KOPT-K1 (cell line): ENCODE measurements at regions not wholly inside any gene's neighbourhood (a gene's known extent, or its start where the extent isn't known, plus 50 kb on each side); places are given as distances from the start of the nearest gene placed in this dataset.

ENCODE experiments used
- H3K27ac ChIP-seq: fragments of 200-600 bp; sonication (generic); 2 replicates; pipeline ENCODE4 v1.5.1; 2016; ENCODE audit warnings: antibody characterized with exemption, mild to moderate bottlenecking, low read depth, low read length; ENCODE audit not compliant: poor library complexity, severe bottlenecking
- H3K36me3 ChIP-seq: fragments of 200-600 bp; sonication (generic); 2 replicates; pipeline ENCODE4 v1.5.1; 2017; ENCODE audit warnings: antibody characterized with exemption, mild to moderate bottlenecking, low read length, moderate library complexity; ENCODE audit not compliant: insufficient read depth
- H3K9me3 ChIP-seq: fragments of 200-600 bp; sonication (generic); 2 replicates; pipeline ENCODE4 v1.5.1; 2017; ENCODE audit warnings: antibody characterized with exemption, low read length, mild to moderate bottlenecking; ENCODE audit not compliant: insufficient read depth, poor library complexity, severe bottlenecking

DNA sequence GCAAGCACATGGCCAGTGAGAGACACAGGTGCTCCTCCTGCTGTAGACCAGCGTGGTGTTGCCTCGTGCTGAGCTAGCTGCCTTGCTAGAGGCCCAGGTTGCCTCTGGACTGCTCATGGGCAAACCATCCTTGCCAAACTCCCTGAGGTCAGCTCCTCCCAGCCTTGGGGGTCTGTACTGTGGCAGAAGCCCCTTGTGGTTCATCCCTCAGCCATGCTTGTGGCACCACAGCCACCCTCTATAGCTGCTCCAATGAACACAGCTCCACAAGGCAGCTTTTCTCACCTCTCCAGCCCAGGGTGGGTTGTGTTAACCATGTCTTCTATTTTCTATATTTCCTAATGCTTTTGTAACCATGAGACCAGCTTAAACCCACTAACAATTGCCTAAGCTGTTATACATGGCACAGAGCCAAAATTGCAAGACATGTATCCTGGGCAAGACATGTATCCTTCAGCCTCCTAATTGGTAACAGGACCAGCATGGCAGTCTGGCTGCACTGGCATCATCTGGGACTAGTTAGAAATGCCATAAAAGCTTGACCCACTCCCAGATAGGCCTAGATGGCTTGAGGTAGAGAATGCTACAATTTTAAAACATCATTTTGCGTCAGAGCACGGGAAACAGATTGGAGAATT lies 183.1 kb upstream of the S1PR3 start:
- no peak overlapping the region for H3K27ac ChIP-seq
- no peaks in the 10 kb centered on the region for H3K36me3 ChIP-seq
- no peaks in the 10 kb centered on the region for H3K9me3 ChIP-seq

DNA sequence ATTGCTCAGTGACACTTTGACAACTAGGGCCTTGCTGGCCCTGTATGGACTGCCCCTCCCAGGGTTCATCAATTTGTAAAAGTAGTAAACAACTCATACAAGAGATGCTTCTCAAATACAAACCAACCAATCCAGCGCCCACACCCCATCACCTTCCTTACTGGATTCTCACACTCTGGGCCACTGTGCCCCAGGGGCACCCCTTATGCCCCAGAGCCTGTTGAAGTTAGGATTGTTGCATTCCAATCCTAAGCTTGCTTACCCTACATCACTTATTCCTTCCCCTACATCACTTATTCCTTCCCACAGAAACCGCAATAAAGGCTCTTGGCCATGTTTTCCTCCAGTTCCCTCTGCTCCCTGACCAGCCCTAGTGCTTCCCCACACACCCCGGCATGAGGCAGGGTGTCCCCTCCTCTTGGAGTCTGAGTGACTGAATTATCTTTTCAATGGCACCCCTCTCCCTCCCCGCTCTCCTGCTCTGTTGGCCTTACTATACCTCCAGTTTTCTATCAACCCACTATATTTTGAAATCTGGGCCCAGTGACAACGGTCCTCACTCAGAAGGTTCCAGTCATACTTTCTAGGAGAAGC lies 182.4 kb upstream of the S1PR3 start:
- Histone ChIP-seq H3K27ac (no peak overlapping the region), H3K9me3 (no peaks in the 10 kb centered on the region), H3K36me3 (no peaks in the 10 kb centered on the region)

DNA sequence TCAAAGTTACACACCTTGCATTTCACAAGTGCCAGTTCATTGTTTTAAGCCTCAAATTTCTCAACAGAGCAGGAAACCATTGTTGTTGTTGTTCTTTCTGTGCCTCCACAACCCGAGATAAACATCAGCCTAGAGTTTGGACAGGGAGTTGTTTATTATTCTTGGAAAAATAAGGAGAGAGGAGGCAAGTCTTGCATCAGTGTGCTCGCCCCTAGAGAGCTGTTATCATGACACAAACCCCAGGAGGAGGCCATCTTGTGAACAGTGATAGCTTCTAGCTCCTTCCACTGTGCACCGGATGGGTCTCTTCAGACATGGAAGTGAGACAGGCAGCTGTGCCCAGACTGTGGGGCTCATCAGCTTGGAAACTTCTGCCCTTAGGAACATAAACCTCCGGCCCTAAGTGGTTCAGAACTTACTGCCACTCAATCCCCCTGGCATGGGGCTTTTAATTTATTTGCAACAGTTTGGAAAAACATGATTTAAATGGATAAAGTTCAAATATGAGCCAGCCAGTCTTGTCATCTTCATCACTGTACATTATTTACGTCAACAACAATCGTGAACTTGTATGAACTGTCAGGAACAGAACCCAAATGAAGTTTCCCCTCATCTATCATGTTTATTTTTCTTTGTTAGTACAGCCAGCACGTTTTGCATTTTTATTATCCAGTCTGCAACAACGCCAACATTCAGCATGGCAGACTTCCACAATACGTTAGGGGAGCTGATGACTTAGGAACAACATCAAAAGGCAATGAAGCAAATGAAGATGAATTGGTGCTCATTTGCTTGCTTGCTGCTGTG lies 181.7 kb upstream of the S1PR3 start:
- no peaks in the 10 kb centered on the region for H3K9me3 ChIP-seq
- no peaks in the 10 kb centered on the region for H3K36me3 ChIP-seq
- H3K27ac ChIP-seq = no peak overlapping the region

DNA sequence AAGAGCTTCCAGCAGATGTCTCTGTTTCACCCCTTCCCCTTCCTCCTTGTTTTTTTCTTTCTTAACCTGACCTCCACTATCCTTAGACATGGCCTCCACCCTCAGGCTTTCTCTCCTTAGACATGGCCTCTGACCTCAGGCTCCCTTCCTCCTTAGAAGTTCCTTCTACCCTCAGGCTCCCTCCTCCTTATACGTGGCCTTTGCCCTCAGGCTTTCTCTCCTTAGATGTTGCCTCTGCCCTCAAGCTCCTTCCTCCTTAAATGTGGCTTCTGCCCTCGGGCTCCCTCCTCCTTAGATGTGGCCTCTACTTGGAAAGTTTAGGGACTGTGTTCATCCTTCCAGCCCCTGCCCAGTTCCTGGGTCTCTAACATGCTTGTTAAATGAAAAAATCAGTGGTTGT lies 180.4 kb upstream of the S1PR3 start:
- Histone ChIP-seq H3K27ac (no peak overlapping the region), H3K36me3 (no peaks in the 10 kb centered on the region), H3K9me3 (no peaks in the 10 kb centered on the region)

DNA sequence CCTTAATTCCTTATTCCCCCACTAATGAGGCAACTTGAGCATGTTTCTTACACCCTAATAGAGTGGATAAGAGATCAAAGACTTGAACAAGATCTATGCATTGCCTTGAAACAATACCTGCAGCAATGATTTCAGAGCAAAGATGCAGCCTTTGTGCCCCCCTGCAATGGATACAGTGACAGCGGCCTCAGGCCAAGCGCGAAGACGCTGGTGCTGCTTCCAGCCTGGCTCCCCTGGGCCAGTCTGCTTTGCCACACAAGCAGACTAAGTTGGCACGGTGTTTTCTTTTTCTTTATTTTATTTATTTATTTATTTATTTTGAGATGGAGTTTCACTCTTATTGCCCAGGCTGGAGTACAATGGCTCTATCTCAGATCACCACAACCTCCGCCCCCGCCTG lies 179.8 kb upstream of the S1PR3 start:
- Histone ChIP-seq H3K9me3 (no peaks in the 10 kb centered on the region), H3K36me3 (no peaks in the 10 kb centered on the region), H3K27ac (no peak overlapping the region)

DNA sequence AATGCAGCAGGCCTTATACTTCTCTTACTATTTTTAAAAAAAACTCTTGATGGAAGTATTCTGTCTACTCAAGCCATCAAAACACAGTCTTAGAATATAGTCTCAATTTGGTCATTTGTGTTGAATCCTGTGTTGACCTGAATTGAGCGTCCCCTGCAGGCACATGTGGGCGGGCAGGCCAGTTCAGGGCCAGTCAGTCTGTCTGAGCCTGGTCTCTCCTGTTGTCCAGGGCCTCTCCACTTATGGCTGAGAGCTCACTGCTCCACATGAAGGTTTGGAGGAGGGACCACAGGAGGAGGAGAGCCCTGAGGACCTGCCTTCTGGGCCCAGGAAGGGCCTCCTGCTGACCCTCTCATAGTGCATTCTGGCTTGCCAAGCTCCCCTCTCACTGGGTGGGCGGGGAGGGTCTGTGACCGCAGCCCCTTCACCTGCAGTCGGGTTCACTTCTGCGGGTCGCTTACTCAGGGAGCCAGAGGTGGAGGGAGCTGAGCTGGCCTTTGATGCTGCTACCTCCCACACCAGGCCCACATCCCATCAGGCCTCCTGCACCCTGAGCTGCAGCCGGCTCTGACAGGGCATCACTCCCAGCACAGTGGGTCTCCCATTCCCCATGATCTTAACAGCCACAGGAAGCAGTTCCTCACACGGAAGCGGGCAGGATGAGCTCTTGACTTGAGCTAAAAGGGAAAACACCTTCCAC lies 178.2 kb upstream of the S1PR3 start:
- no peaks in the 10 kb centered on the region for H3K9me3 ChIP-seq
- H3K36me3 ChIP-seq = no peaks in the 10 kb centered on the region
- H3K27ac ChIP-seq = no peak overlapping the region

DNA sequence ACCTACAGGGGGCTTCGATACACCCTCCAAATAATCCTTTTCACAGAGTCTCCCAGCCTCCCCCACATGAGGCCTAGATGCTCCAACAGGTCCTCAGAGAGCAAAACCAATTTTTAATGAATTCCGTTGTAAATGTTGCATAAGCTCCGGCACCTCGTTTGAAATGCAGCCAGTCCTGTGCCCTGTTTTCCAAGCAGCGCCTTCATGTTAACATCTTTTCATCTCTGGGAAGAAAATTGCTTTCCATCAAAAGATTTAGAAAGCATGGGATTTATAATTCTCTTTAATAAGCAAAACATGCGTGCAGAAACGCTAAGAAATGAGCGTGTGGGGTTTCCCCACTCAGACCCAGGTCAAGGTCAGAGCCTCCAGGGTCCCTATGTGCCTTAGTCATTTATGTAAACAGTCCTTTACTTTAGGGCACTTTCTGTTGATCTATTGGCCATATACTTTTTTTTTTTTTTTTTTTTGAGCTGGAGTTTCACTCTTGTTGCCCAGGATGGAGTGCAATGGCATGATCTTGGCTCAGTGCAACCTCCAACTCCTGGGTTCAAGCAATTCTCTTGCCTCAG lies 177.5 kb upstream of the S1PR3 start:
- Histone ChIP-seq H3K36me3 (no peaks in the 10 kb centered on the region), H3K27ac (no peak overlapping the region), H3K9me3 (no peaks in the 10 kb centered on the region)

DNA sequence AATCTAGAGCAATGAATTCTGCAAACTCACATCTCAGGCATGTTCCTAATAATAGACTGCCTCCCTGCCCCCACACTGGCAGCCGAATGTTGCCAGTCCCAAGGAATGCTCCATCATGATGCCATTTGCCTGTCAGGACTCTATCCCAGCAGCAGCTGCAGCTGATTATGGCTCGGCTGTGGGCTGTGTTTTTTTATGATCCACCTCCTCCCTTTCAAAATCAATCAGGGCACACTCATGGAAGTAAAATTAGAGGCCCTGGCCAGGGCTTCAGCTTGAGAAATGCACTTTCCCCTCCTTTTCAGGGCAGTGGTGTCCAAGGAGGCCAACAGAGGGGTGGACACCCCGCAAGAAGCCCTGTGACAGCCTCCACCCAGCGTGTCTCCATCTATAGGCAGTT lies 176.7 kb upstream of the S1PR3 start:
- no peaks in the 10 kb centered on the region for H3K36me3 ChIP-seq
- H3K9me3 ChIP-seq = no peaks in the 10 kb centered on the region
- H3K27ac ChIP-seq = no peak overlapping the region

DNA sequence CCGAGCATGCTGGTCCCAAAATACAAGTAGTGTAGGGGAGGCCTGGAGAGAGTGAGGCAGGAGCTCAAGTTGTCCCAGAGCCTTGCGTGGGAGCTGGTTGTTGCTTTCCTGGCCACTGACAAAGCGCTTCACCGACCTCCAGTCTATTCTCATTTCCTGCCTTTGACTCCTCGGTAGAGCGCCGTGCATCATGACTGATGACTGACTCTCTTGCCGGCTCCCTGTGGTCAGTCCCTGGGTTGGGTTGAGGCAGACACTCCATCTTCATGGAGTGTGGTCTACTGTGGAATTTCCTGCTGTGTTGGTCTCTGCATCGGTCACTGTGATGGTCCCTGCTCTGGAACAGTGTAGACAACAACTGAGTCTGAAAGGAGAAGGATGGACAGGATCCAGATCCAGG lies 175.1 kb upstream of the S1PR3 start:
- no peak overlapping the region for H3K27ac ChIP-seq
- H3K36me3 ChIP-seq = no peaks in the 10 kb centered on the region
- no peaks in the 10 kb centered on the region for H3K9me3 ChIP-seq

DNA sequence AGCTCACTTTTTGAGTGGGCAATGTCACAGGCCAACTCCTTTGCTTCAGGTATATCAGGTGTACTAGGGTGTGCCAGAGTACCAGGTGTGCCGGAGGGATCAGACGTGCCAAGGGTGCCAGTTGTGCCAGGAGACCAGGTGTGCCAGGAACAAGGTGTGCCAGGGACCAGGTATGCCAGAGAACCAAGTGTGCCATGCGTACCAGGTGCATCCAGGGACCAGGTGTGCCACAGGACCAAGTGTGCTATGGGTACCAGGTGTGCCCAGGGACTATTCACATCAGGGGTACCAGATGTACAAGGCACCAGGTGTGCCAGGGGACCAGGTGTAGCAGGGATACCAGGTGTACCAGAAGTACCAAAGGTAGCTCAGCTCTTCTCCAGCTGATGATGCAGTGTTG lies 174.7 kb upstream of the S1PR3 start:
- Histone ChIP-seq H3K27ac (no peak overlapping the region), H3K36me3 (no peaks in the 10 kb centered on the region), H3K9me3 (no peaks in the 10 kb centered on the region)

DNA sequence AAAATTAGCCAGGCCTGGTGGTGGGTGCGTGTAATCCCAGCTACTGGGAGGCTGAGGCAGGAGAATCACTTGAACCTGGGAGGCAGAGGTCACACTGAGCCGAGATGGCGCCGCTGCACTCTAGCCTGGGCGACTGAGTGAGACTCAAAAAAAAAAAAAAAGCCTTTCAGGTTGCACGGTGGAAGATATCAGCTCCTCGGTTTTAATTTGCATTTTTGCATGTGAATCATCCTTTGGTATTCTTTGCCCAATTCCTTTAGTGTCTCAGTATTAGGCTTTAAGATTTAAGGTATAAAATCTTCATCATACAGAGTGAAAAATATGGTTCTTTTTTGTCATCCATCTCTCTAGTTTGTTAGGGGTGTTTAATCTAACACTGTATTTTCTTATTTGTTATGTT lies 173.6 kb upstream of the S1PR3 start:
- Histone ChIP-seq H3K27ac (no peak overlapping the region), H3K9me3 (no peaks in the 10 kb centered on the region), H3K36me3 (no peaks in the 10 kb centered on the region)

DNA sequence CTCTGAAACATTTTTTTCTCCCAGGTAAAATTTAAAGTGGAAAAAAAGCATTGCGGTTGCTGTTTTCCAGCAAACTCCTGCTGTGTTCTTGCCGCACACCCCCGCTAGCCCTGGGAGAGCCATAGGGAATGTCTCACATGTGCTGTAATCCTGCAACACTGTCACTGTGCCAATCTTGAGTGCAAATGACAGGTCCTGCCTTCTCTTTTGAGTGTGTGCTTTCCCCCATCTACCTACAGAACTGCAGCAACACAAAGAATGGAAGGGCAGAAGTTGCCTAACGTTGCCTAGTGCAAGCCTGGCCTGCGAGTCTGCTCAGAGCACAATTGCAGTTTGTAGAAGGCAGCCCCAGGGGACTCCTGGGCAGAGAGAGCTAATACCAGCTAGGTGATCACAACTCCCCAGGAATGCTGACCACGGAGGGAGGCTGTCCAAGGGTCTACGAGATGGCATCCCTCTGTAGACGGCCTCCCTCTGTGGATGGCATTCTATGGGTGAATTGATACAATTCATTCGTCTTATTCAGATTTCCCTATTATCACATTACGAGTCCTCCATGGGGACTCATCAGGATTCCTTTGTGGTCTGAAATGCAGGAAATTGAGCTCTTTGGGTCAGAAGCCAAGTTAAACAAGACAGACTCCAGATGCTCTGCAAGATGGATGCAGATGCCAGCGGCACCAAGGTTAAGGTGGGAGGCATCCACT lies 172.6 kb upstream of the S1PR3 start:
- H3K9me3 ChIP-seq = no peaks in the 10 kb centered on the region
- H3K36me3 ChIP-seq = no peaks in the 10 kb centered on the region
- no peak overlapping the region for H3K27ac ChIP-seq

DNA sequence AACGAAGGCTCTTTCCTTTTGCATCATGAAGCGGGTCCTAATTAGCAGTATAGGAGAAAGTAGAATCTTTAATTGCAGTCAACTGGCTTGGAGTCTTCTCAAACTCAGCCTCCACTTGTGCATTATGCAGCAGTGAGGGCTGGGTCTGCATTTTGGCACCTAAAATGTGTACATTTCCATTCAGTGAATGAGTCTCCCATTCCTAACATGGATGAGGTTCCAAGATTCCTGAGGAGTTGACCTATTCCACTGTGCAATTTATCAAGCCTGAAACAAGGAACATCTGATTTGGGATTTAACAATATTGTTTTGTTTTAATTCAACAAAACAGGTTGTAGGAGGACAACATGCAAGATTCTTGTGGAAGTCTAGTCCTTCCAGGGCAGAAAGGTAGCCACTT lies 171.8 kb upstream of the S1PR3 start:
- Histone ChIP-seq H3K9me3 (no peaks in the 10 kb centered on the region), H3K36me3 (no peaks in the 10 kb centered on the region), H3K27ac (no peak overlapping the region)

DNA sequence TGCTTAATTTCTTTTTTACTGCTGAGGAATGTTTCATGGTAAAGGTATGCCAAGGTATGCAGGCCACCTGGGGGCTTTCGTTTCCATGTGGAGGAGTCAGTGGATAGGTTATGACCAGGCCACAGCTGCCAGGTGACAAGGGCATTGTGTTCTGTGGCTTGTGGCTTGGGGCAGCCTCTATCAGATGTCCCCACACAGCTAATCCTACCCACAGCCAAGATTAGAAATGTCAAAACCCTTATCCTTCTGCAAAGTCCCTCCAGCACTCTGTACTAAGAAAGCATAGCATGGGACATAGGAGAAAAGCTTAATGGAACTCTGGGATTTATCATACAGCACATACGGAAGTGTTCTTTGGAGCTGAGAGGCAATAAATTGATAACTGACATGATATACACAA lies 171.2 kb upstream of the S1PR3 start:
- Histone ChIP-seq H3K9me3 (no peaks in the 10 kb centered on the region), H3K27ac (no peak overlapping the region), H3K36me3 (no peaks in the 10 kb centered on the region)
